ENCODE measurements at regions not wholly inside any gene's neighbourhood (a gene's known extent, or its start where the extent isn't known, plus 50 kb on each side); places are given as distances from the start of the nearest gene placed in this dataset.

DNA sequence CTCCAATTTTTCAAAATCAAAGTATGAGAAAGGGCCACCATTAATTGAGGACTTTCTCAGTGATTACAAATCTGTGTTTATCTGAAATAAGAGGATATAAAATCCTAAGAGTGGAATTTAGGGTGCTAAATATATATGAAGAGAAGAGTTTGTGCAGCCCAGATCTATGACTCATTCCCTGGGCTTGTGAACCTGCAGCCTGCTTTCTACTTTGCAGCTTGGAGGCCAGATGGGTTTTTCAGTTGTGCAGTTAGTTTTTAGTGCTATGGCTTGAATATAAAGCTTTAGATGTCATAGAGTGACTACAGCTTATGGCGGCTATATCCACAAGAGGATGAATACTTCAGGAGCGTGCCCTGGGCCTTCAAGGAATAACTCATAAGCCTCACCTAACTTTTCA lies 1391.1 kb downstream of the FSTL5 start:
- intact Hi-C loops (cut with DNase I) = no loop called here
- Histone ChIP-seq H3K9me3 (no peaks in the 10 kb centered on the region), H3K4me3 (no peak overlapping the region), H3K36me3 (no peaks in the 10 kb centered on the region), H3K27ac (no peak overlapping the region), H3K27me3 (no peaks in the 10 kb centered on the region), H3K4me1 (no peaks in the 10 kb centered on the region)
- WGBS, 2 donors = 83 to 86% methylated on average over 2 of the region's 2 CpGs
- no peak for DNase-seq
- TF ChIP-seq POLR2AphosphoS5 (IDR thresholded peaks at IDR 0.05) (no peak), POLR2A (IDR thresholded peaks at IDR 0.05) (no peak), EP300 (IDR thresholded peaks at IDR 0.05) (no peak)
- TF ChIP-seq, protein P1, sequence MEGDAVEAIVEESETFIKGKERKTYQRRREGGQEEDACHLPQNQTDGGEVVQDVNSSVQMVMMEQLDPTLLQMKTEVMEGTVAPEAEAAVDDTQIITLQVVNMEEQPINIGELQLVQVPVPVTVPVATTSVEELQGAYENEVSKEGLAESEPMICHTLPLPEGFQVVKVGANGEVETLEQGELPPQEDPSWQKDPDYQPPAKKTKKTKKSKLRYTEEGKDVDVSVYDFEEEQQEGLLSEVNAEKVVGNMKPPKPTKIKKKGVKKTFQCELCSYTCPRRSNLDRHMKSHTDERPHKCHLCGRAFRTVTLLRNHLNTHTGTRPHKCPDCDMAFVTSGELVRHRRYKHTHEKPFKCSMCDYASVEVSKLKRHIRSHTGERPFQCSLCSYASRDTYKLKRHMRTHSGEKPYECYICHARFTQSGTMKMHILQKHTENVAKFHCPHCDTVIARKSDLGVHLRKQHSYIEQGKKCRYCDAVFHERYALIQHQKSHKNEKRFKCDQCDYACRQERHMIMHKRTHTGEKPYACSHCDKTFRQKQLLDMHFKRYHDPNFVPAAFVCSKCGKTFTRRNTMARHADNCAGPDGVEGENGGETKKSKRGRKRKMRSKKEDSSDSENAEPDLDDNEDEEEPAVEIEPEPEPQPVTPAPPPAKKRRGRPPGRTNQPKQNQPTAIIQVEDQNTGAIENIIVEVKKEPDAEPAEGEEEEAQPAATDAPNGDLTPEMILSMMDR (IDR thresholded peaks at IDR 0.05) = no peak

DNA sequence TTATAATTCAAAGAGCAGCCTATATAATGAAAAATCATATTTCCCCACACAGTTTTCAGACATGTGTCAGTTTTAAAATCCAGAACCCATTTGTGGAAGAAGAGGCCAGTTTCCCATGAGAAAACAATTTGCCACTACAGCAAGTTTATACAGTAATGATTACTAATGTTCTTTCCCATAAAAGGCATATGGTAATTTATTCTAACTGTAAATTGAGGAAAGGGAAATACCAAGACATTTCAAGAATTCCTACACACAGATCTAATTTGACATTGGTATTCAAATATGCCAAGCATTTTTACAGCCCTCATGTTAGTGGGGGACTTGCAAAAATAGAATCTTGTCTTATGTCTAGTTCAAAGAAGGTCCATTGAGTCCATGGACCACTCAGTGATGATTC lies 1368.6 kb downstream of the FSTL5 start:
- no peak overlapping the region for H3K27ac ChIP-seq
- intact Hi-C loops (cut with DNase I) = no loop called here
- no peaks in the 10 kb centered on the region for H3K27me3 ChIP-seq
- H3K9me3 ChIP-seq = peaks cover 0 to 8% (median 1%) of the 10 kb centered on the region in 4 donors
- no peaks in the 10 kb centered on the region for H3K4me1 ChIP-seq
- no peaks in the 10 kb centered on the region for H3K36me3 ChIP-seq
- TF ChIP-seq, protein P1 (IDR thresholded peaks at IDR 0.05) = no peak
- TF ChIP-seq POLR2A (IDR thresholded peaks at IDR 0.05) = no peak
- TF ChIP-seq EP300 (IDR thresholded peaks at IDR 0.05) = no peak
- TF ChIP-seq POLR2AphosphoS5 (IDR thresholded peaks at IDR 0.05) = no peak
- no peak overlapping the region for H3K4me3 ChIP-seq
- DNase-seq = no peak

DNA sequence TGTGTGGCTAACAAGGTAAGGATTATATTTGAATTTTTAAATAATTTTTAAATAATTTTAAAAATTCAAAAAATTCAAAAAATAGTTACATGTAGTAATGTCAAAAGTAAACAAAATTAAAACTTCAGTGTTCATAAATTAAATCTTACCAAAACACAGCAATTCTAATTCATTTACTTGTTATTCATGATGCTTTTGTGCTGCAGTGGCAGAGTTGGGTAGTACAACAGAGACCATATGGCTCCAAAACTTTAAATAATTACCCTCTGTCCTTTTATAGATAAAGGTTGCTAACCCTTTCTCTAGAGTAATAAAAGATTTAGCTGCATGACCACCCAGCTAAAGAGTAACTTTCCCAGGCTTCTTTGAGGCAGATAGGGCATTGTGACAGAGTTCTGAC lies 1355.6 kb downstream of the FSTL5 start:
- no peak overlapping the region for H3K27ac ChIP-seq
- TF ChIP-seq, protein P1 (IDR thresholded peaks at IDR 0.05) = no peak
- TF ChIP-seq POLR2AphosphoS5 (IDR thresholded peaks at IDR 0.05) = no peak
- no peak overlapping the region for H3K4me3 ChIP-seq
- H3K4me1 ChIP-seq = no peaks in the 10 kb centered on the region
- no peaks in the 10 kb centered on the region for H3K9me3 ChIP-seq
- H3K36me3 ChIP-seq = no peaks in the 10 kb centered on the region
- no peaks in the 10 kb centered on the region for H3K27me3 ChIP-seq
- intact Hi-C loops (cut with DNase I) = no loop called here
- no peak for DNase-seq

DNA sequence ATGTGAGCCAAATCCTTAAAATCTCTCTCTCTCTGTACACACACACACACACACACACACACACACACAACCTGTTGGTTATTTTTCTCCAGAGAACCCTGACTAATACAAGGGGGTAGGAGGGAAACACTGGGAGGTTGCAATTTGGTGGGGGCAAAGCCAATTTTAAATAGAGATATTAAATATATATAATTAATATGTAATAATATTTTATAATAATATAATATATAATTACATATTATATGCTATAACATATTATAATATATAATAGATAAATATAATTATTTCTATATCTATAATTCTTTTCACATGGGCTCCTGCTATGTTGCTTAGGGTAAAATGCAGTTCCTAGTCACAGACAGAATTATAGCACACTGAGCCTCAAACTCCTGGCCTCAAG lies 1354.2 kb downstream of the FSTL5 start:
- intact Hi-C loops (cut with DNase I) = no loop called here
- no peaks in the 10 kb centered on the region for H3K4me1 ChIP-seq
- TF ChIP-seq, protein P1 (IDR thresholded peaks at IDR 0.05) = no peak
- TF ChIP-seq EP300 (IDR thresholded peaks at IDR 0.05) (no peak), POLR2A (IDR thresholded peaks at IDR 0.05) (no peak), POLR2AphosphoS5 (IDR thresholded peaks at IDR 0.05) (no peak)
- no peak overlapping the region for H3K4me3 ChIP-seq
- H3K9me3 ChIP-seq = no peaks in the 10 kb centered on the region
- no peak overlapping the region for H3K27ac ChIP-seq
- H3K27me3 ChIP-seq = no peaks in the 10 kb centered on the region
- H3K36me3 ChIP-seq = no peaks in the 10 kb centered on the region
- DNase-seq = no peak

DNA sequence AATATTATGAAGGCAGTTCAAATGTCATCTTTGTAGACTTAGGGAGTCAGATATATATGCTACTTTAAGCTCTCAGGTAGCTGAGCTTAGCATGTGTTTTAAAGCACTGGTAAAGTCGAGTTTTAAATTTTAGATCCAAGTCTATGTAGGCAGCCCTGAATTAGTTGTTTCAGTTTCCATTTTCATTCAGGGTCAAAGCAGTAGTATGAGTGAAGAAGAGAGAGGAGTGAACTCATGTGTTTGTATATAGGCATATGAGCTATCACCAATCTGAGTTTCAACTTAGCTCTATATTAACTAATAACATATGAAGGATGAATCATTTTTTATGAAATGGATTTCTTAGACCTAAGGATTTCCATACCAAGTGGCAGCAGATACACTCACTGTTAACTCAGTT lies 1353.4 kb downstream of the FSTL5 start:
- DNase-seq = no peak
- Histone ChIP-seq H3K27me3 (no peaks in the 10 kb centered on the region), H3K9me3 (no peaks in the 10 kb centered on the region), H3K4me1 (no peaks in the 10 kb centered on the region), H3K27ac (no peak overlapping the region), H3K36me3 (no peaks in the 10 kb centered on the region), H3K4me3 (no peak overlapping the region)
- 51 to 74% methylated on average over 1 of the region's 1 CpG for WGBS, 2 donors
- TF ChIP-seq, protein P1 (IDR thresholded peaks at IDR 0.05) = no peak
- TF ChIP-seq POLR2A (IDR thresholded peaks at IDR 0.05) (no peak), EP300 (IDR thresholded peaks at IDR 0.05) (no peak), POLR2AphosphoS5 (IDR thresholded peaks at IDR 0.05) (no peak)
- intact Hi-C loops (cut with DNase I) = no loop called here

Measured in sigmoid colon (tissue), 6 donors.